ENCODE measurements at regions not wholly inside any gene's neighbourhood (a gene's known extent, or its start where the extent isn't known, plus 50 kb on each side); places are given as distances from the start of the nearest gene placed in this dataset.
"Not testable (repeated sequence)": the region's sequence is repeated elsewhere in the genome, so short reads cannot be mapped to it uniquely, and the experiment has no call there.

DNA sequence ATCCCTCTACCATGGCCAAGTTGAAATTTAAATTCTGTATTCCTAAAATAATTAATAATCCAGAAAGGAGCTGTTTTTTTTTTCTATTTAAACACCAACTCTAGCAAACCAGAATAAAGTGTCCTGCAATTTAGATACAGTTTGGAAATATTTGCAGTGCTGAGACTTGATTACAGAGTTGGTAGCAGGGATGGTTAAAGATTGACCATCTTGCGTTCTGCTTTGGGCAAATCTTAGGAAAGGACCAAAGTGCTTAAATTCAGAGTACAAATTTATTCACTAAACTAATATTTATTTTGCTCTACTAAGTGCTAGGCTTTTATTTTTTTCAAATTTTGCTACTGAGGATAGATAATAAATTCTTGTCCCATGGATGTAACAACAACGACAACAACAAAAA, 180.2 kb upstream of the AADAT start:
- DNase-seq = no peak

DNA sequence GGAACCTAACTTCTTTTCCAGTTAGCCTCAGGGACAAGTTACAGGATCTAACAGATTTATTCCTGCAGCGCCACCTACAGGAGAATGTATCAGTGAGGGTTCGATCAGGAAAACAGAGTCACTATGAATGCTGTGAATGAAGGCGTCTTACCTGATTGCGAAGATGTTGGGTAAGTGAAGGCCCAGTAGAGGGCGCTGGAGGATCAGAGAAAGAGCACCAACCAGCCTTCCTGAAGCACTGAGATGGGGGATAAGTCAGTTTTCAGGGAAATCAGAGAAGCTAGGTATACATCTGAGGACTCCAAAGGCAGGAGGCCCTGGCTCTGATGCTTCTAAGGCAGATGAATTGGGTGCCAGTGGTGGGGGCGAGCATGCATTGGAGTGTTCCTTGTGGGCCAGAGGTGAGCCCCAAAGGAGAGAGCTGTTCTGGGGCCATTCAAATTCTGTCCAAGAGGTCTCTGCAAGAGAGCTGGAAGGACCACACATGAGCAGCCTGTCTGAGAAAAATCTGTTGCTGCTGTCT, 169.9 kb upstream of the AADAT start:
- DNase-seq = peak; percentile 93

DNA sequence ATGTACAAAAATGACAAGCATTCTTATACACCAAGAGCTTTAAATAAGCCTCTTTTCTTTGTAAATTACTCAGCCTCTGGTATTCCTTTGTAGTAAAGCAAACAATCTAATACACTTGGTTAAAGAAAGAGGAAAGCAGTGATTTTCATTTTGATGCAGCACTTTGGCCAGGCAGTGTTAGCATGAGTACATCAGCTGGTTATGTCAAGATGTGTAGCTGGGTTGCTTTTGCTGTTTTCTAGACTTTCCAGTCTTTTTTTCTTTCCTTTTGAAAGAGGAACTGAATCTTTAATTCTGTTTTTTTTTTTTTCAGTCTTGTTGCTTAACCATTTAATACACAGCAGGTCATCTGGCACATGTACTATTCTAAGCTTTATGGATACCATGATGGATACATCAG, 167.1 kb upstream of the AADAT start:
- no peak for DNase-seq

DNA sequence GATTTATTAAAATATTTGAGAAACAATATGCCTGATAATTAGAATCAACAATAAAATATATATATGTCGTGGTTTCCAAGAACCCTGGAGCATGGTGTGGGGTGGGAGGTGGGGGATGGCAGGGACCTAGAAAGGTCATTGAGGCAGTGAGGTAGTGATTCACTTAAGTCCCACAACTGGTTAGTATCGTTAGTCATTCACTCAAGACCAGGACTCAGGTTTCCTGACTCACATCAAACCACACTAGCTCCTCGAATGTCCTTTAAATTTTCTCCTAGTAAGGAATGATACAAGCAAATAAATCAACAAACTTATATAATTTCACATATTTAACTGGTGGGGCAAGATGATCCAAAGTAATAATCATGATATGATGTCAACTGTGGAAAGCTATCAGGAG, 158.8 kb upstream of the AADAT start:
- DNase-seq = no peak

DNA sequence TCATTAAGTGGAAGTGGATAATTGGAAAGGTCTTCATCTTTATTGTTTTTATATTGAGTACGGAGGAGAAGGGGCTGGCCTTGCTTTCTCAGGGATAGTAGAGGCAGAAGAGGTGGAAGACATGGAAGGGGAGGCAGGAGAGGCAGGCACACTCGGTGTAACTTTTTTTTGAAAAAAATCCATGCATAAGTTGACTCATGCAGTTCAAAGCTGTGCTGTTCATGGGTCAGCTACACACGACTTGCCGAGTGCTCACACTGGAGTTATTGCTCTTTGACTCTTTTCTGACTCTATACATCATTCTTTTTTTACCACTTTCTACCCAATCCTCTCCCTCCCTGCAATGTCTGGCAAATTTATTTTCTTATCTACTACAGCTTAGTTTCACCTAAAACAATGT, 158.3 kb upstream of the AADAT start:
- DNase-seq = no peak

DNA sequence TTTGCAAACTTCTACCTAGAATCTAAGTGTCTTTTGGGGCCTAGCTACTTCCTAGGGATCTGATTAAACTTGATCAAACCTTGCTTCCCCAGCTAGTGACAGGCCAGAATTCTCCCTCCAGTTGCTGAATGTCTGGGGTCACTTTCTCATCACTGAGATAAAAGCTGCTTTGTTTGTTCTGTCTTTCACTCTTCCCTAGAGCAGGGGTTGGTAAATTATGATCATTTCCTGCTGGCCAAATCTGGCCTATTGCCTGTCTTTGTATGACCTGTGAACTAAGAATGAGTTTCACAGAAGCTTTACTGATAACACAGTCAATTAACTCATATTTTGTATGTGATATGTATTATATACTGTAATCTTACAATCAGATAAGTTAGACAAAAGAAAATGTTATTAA, 157.8 kb upstream of the AADAT start:
- DNase-seq = no peak

DNA sequence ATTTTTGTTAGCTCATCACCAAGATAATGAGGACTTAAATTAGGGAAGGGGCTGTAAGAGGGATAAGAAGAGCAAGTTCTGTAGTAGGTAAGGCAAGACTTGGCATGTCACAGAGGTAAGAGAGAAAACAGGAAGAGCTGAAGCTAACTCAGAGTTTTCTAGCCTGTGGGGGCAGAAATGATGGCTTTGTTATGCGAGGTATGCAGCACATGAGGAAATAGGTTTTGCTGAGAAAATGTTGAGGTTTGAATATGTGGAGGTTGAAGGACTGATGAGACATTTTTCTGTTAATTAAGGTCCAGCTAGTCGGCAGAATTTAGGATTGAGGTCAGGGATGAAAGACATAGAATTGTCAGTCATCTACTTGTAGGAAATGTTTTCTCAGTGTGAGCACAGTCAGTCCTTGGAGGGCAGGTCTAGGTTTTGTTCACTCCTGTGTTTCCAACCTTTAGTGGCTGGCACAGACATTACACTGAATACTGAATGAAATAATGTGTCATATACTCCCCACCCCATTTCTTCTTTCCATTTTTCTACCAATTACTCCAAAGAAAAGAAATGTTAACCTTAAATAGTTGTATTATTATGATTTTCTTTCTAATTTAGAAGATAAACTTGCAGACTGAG, 154.0 kb upstream of the AADAT start:
- no peak for DNase-seq

DNA sequence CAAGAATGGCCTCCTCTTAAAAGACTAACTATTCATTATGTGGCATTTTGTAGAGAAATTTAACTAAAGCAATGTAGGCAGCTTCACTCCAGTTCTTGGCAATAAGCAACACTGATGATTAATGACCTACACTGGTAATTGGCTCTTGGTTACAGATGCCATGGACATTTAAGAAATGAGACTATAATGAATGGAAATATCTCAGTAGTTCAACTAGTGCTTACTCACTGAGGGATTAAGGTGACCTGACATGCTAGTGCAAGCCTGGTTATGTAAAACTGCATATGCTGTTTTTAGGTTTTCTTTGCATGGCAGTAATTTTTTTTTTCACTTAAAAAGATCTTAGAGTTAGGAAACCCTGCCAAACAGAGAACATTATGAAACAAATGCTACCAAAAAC, 152.7 kb upstream of the AADAT start:
- peak; percentile 8 for DNase-seq

DNA sequence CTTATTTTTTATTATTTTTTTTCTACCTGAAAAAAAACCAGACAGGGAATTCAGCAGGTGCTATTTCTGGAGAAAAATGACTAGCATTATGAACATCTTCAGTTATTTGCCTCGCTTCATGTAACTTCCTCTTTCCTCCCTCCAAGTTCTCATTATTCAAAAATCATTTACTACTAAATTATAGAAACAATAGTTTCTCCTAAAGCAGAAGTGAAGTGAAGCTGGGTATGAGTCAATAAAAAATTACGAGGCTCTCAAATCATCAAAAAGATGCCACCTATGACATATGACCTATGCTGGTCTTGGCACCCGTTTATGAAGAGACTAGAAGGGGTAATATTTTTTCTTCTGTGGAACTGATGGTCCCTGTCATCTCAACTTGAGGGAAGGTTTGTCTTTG, 145.0 kb upstream of the AADAT start:
- DNase-seq = no peak

DNA sequence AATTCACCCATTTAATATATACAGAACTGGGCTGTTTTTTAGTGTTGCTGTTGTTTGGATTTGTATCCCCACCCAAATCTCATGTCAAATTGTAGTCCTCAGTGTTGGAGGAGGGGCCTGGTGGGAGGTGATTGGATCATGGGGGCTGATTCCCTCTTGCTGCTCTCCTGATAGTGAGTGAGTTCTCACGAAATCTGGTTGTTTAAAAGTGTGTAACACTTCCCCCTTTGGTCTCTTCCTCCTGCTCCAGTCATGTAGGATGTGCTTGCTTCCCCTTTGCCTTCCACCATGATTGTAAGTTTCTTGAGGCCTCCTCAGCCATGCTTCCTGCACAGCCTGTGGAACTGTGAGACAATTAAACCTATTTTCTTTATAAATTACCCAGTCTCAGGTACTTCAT, 141.6 kb upstream of the AADAT start:
- no peak for DNase-seq

DNA sequence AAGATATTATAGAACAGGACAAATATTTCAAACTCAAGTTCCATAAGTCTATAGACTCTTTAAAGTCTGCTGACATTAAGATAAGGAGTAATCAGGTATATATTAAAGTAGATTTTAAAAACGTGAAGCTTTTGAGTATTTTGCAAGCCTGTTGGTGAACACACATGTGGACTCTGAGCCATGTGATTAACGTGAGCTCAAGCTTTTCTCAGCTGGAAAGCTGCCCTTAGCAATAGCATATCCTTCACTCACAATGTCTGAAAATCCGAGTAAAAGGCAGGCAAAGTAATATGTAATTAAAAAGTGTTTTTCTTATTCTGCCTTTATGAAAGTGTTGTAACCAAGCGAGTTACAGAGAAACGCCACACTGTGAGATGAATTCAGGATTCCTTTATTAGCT, 140.5 kb upstream of the AADAT start:
- DNase-seq = no peak

DNA sequence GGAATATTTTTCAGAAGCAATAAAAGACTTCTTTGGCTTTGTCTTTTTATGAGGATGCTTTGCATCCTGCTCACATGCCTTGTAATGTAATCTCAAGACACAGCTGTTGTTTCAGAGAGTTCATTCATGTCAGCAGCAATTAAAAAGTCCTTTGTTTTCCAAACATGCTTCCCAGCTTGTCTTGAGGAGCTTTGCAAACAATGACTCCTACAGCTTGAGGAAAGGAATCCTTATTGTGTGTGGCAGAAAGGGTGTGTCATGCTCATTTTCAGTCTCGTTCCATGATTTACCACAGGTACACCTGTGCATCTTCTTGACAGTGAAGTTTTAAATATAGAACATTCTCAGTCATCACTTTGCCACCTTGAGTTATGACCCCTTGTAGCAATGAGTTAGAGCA, 139.2 kb upstream of the AADAT start:
- no peak for DNase-seq

DNA sequence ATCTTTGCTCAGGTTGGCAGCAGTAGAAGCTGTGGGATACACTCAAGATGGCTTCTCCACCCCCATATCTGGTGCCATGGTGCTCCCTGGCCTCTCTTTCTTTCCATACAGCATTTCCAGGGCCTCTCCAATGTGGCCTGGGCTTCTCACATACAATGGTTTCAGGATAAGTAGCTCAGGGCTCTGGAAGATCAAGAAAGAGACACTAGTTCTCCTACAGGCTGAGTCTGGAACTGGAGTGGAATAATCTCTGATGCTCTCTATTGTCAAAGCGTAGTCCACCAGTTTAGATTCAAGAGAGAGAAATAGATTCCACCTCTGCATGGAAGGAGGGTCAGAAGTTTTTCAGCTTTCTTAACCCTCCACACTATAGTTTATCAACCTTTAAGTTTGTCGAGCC, 138.2 kb upstream of the AADAT start:
- DNase-seq = no peak

DNA sequence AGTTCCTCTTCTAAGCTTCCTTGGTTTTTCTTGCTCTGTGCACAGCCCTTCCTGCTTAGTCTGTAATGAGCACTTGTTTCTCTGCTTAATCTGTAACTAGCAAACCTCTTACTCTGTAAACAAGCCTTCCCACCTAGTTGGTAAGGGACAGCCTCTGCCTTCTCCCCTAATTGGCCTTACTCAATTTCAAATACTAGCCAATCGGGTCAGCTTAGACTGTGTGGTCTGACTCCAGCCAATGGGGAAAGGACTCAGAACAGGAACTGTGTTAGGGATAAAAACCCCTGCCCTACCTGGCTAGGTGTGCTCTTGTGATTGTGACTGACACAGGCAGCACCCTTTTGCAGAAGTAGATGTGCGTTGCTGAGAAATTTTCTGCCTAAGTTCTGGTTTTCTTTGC, 136.5 kb upstream of the AADAT start:
- no peak for DNase-seq

DNA sequence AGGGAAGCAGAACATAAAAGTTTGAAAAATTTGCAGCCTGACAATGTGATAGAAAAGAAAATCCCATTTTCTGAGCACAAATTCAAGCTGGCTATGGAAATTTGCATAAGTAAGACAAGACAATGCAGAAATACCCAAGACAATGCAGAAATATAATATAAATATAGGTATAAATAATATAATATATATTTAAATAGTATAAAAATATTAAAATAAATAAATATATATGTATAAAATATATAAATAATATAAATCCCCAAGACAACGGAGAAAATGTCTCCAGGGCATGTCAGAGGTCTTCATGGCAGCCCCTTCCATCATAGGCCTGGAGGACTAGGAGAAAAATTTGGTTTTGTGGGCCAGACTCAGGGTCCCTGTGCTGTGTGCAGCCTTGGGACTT, 125.0 kb upstream of the AADAT start:
- DNase-seq = no peak

DNA sequence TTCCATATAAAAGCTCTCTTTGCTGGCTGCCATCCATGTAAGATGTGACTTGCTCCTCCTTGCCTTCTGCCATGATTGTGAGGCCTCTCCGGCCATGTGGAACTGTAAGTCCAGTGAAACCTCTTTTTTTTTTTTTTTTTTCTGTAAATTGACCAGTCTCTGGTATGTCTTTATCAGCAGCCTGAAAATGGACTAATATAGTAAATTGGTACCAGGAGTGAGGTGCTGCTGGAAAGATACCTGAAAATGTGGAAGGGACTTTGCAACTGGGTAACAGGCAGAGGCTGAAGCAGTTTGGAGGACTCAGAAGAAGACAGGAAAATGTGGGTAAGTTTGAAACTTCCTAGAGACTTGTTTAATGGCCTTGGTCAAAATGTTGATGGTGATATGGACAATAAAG, 124.3 kb upstream of the AADAT start:
- no peak for DNase-seq

DNA sequence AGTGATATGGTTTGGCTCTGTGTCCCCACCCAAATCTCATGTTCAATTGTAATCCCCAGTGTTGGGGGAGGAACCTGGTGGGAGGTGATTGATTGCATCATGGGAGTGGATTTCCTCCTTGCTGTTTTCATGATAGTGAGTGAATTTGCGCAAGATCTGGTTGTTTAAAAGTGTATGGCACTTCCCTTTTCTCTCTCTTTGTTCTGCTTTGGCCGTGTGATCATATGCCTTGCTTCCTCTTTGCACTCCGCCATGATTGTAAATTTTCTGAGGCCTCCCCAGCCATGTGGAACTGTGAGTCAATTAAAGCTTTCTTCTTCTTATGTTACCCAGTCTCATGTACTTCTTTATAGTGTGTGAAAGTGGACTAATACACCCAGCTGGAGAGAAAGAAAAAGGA, 113.0 kb upstream of the AADAT start:
- no peak for DNase-seq

DNA sequence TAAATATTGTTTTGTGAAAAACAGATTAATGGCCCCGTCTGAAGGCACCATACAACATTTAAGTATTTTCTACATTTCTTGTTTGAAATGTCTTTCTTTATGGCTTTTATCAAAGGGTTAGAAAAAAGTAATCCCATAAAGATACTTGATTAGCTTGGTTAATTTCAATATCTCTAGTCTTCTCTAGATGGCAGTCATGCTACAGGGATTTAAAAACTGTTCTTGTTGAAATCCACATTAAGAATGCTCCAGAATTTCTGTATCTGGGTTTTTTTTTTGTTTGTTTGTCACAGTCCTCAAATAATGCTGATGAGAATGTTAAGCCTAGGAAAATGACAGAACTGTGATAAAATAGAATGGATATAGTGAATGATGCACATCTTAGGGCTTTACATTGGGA, 109.0 kb upstream of the AADAT start:
- peak; percentile 1 for DNase-seq

DNA sequence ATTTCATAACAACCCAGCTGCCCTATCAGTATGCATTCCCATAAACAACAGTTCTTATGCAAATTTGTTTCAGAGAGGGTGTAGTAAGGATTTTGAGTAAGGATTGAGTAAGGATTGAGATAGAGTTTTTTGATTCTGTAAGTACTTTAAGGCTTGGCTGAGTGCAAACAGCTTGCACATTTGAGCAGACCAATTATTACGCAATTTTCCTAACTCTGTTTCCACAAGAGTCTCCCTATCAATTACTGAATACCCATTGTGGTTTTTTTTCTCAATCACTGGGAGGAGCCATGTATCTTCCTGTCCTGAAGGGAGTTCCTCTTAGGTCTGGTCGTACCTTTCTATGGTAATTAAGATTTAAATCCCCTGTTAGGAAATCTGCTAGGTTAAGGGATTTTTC, 105.0 kb upstream of the AADAT start:
- DNase-seq = not testable (repeated sequence)

DNA sequence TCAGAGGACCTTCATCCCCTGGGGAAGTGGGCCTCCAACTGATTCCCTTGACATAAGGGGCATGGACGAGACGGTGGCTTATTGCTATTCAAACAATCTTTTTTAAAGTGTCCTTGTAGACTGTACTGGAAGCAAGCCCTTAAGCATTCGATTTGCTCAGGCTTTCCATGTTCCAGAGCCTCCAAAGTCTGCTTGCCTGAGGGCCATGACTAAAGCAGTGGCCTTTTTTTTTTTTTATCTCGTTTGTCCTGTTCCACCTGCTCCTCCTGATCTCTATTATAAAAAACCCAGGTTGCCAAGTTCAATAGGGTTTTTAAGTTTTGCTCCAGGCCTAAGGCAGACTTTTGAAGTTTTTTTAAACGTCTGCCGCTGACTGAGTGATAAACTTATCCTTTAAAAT, 103.7 kb upstream of the AADAT start:
- DNase-seq = peak; percentile 0

DNA sequence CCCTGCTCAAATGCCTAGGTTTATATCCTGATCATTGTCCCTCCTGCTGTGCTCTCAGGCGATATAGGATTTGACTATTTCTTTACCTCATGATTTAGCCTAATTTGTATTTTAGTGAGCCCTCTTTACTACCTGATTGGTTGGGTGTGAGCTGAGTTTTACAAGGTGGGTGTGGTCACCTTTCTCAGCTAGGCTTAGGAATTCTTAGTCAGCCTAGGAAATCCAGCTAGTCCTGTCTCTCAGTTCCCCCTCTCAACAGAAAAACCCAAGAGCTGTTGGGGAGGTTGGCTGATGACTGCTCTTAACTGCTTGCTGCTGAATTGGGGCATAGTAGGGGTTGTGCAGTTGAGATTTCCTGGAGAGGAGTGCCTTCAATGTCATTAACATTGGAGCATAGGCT, 100.5 kb upstream of the AADAT start:
- no peak for DNase-seq

DNA sequence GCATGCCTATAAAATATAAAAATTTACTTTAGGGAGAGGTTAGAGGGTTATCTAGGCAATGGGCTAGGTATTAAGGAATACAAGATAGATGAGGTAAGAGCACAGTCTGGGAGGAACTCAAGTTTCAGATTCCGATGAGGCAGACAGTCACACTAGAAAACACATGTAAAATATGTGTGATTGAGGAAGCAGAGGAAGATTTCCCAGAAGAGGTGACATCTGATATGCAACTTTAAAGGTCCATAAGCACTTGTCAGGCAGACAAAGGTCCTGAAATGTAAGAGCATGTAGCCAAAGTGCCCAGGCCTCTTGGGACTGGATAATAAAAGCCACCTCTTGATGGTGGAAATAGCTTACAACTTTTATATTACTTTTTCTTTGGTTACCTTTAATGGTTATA, 81.1 kb upstream of the AADAT start:
- no peak for DNase-seq

DNA sequence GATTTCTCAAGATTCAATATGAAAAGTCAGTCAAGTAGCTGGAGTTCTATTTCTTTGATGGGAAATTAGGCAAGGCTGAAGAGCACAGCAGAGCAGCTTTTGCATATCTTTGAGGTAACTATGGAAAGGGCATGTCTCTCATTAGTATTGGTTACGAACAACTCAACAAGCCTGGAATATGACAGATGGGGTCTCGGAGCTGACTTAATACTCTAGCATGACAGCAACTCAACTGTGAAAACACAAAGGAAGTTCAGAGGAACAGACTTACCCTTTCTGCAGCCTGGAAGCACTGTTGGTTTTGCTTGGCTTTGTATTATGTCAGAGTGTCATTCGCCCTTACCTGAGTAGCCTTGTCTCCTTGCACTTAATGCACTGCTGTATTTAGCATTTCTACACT, 79.9 kb upstream of the AADAT start:
- peak; percentile 1 for DNase-seq

DNA sequence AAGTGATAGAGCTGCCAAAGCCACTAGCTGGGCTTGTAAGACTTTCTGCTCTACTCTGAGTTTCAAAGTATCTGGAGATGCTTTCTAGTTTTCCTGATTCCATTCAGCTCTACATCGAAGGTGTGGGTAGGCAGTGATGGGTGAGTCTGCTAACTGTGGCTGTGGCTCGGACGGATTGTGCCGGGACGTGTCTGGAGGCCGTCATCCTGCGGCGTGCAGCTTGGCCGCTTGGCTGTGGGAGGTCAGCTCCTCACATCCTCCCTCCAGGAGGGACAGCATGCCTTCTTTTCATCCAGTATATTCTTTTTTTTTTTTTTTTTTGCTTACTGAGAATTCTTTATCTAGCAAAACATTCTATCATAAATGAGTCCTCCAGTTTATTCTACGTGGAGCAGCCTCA, 77.9 kb upstream of the AADAT start:
- no peak for DNase-seq

DNA sequence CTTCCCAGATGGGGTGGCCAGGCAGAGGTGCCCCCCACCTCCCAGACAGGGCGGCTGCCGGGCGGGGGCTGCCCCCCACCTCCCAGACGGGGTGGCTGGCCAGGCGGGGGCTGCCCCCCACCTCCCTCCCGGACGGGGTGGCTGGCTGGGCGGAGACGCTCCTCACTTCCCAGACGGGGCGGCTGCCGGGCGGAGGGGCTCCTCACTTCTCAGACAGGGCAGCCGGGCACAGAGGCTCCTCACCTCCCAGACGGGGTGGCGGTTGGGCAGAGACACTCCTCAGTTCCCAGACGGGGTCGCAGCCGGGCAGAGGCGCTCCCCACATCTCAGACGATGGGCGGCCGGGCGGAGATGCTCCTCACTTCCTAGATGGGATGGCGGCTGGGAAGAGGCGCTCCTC, 76.4 kb upstream of the AADAT start:
- DNase-seq = not testable (repeated sequence)
